ENCODE measurements at regions not wholly inside any gene's neighbourhood (a gene's known extent, or its start where the extent isn't known, plus 50 kb on each side); places are given as distances from the start of the nearest gene placed in this dataset.

DNA sequence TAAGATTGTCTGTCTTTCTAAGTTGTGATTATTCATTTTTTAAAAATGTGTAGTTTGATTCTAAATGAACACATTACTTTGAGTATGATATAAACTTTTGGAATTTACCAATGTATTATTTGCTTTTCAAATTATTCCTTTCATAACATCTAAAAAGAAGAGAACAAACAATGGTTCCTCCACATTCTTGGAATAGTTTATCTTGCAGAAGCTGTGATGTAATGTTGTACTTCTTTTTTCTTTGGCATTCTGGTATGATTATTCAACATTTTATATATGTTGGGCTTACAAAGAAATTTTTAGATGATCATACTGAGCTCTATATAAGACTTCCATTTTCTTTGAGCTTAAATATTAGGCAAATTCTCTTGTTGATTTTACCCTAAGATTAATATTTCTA lies 419.2 kb downstream of the DIPK2A start:
- dilution Hi-C loops (cut with MboI; ENCODE audit: extremely low pct_ligation_motif_present, low sequenced_read_pairs) = no loop called here
- Histone ChIP-seq H3K9me3 (ENCODE audit: control insufficient read depth, low read depth, low read length) (no peaks in the 10 kb centered on the region), H2AFZ (ENCODE audit: control insufficient read depth, low read length) (no peak overlapping the region), H3K9ac (ENCODE audit: control insufficient read depth, extremely low read depth, insufficient read depth, low read length) (no peak overlapping the region), H3K9me1 (ENCODE audit: control insufficient read depth, extremely low read depth, insufficient read depth, low read length) (no peaks in the 10 kb centered on the region), H3K79me2 (ENCODE audit: control insufficient read depth, insufficient read depth, low read length) (no peaks in the 10 kb centered on the region), H3K4me1 (ENCODE audit: control insufficient read depth, extremely low read depth, insufficient read depth, low read length) (peaks cover 4% of the 10 kb centered on the region), H3K4me2 (ENCODE audit: control insufficient read depth, extremely low read depth, insufficient read depth, low read depth, low read length) (no peak overlapping the region), H3K36me3 (ENCODE audit: control insufficient read depth in 2 of 2, extremely low read depth in 1 of 2, insufficient read depth in 2 of 2, low read length in 2 of 2) (no peaks in the 10 kb centered on the region), H3K4me3 (ENCODE audit: control insufficient read depth in 2 of 3, extremely low read depth in 1 of 3, insufficient read depth in 2 of 3, low read depth in 1 of 3, low read length in 3 of 3) (no peak overlapping the region), H4K20me1 (ENCODE audit: control insufficient read depth, extremely low read depth, insufficient read depth, low read length) (no peaks in the 10 kb centered on the region), H3K27me3 (ENCODE audit: control insufficient read depth, extremely low read depth, insufficient read depth, low read length) (no peaks in the 10 kb centered on the region), H3K27ac (ENCODE audit: control insufficient read depth, insufficient read depth, low read length) (no peak overlapping the region)
- DNase-seq (ENCODE audit: low read depth, low spot score) (no peak), FAIRE-seq (no peak)
- no peak for TF ChIP-seq EZH2 (IDR thresholded peaks at IDR 0.05; ENCODE audit: low read length)
- TF ChIP-seq, protein P1, sequence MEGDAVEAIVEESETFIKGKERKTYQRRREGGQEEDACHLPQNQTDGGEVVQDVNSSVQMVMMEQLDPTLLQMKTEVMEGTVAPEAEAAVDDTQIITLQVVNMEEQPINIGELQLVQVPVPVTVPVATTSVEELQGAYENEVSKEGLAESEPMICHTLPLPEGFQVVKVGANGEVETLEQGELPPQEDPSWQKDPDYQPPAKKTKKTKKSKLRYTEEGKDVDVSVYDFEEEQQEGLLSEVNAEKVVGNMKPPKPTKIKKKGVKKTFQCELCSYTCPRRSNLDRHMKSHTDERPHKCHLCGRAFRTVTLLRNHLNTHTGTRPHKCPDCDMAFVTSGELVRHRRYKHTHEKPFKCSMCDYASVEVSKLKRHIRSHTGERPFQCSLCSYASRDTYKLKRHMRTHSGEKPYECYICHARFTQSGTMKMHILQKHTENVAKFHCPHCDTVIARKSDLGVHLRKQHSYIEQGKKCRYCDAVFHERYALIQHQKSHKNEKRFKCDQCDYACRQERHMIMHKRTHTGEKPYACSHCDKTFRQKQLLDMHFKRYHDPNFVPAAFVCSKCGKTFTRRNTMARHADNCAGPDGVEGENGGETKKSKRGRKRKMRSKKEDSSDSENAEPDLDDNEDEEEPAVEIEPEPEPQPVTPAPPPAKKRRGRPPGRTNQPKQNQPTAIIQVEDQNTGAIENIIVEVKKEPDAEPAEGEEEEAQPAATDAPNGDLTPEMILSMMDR (optimal IDR thresholded peaks at IDR 0.05 in 1 of 3, IDR thresholded peaks at IDR 0.05 in 1 of 3, conservative IDR thresholded peaks at IDR 0.05 in 1 of 3; ENCODE audit: extremely low read depth in 1 of 3, insufficient read depth in 2 of 3, low read length in 3 of 3) = no peak

DNA sequence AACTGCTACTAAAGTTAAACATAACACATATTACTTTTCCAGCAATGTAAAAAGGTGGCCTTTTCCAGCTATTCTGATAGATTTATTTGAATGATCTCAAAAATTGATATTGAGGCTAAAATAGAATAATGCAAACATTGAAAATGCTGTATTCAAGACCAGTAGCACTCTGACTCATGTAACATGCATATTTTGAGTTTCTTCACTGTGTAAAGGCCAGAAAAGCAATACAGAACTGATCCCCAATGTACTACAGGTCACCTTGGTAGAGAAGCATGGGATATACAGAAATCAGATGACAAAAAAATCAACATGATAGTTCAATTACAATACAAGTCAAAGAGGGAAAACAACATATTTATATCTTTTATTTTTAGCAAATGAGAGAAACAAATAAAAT lies 419.6 kb downstream of the DIPK2A start:
- H3K4me3 ChIP-seq (ENCODE audit: control insufficient read depth in 2 of 3, extremely low read depth in 1 of 3, insufficient read depth in 2 of 3, low read depth in 1 of 3, low read length in 3 of 3) = no peak overlapping the region
- no peaks in the 10 kb centered on the region for H3K27me3 ChIP-seq (ENCODE audit: control insufficient read depth, extremely low read depth, insufficient read depth, low read length)
- no peaks in the 10 kb centered on the region for H3K9me1 ChIP-seq (ENCODE audit: control insufficient read depth, extremely low read depth, insufficient read depth, low read length)
- DNase-seq (ENCODE audit: low read depth, low spot score) = no peak
- no peaks in the 10 kb centered on the region for H3K79me2 ChIP-seq (ENCODE audit: control insufficient read depth, insufficient read depth, low read length)
- H3K9ac ChIP-seq (ENCODE audit: control insufficient read depth, extremely low read depth, insufficient read depth, low read length) = no peak overlapping the region
- dilution Hi-C loops (cut with MboI; ENCODE audit: extremely low pct_ligation_motif_present, low sequenced_read_pairs) = no loop called here
- no peak overlapping the region for H2AFZ ChIP-seq (ENCODE audit: control insufficient read depth, low read length)
- H3K27ac ChIP-seq (ENCODE audit: control insufficient read depth, insufficient read depth, low read length) = no peak overlapping the region
- H3K36me3 ChIP-seq (ENCODE audit: control insufficient read depth in 2 of 2, extremely low read depth in 1 of 2, insufficient read depth in 2 of 2, low read length in 2 of 2) = no peaks in the 10 kb centered on the region
- no peaks in the 10 kb centered on the region for H4K20me1 ChIP-seq (ENCODE audit: control insufficient read depth, extremely low read depth, insufficient read depth, low read length)
- peaks cover 4% of the 10 kb centered on the region for H3K4me1 ChIP-seq (ENCODE audit: control insufficient read depth, extremely low read depth, insufficient read depth, low read length)
- no peak overlapping the region for H3K4me2 ChIP-seq (ENCODE audit: control insufficient read depth, extremely low read depth, insufficient read depth, low read depth, low read length)
- TF ChIP-seq, protein P1 (optimal IDR thresholded peaks at IDR 0.05 in 1 of 3, IDR thresholded peaks at IDR 0.05 in 1 of 3, conservative IDR thresholded peaks at IDR 0.05 in 1 of 3; ENCODE audit: extremely low read depth in 1 of 3, insufficient read depth in 2 of 3, low read length in 3 of 3) = no peak
- no peak for TF ChIP-seq EZH2 (IDR thresholded peaks at IDR 0.05; ENCODE audit: low read length)
- no peaks in the 10 kb centered on the region for H3K9me3 ChIP-seq (ENCODE audit: control insufficient read depth, low read depth, low read length)
- no peak for FAIRE-seq
